ENCODE measurements at regions not wholly inside any gene's neighbourhood (a gene's known extent, or its start where the extent isn't known, plus 50 kb on each side); places are given as distances from the start of the nearest gene placed in this dataset.

DNA sequence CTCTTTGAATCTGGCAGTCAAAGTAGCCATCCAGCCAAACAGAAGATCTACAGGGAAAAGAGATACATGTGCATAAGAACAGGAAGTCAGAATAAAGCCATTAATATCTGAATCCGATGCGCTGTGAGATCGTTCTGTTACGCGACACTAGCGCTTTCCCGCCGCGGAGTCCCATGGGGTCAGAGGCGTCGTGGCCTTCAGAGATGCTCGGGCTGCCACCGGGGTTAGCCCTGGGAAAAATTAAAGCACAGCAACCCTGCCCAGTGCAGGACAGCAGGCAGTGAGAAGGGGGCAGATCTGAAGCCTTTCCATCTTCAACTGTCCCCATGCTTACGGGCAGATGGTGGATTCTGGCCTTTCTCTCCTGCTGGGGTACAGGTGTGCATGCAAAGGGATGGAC is 225.6 kb upstream of the MGMT start:
- TF ChIP-seq, protein P1, sequence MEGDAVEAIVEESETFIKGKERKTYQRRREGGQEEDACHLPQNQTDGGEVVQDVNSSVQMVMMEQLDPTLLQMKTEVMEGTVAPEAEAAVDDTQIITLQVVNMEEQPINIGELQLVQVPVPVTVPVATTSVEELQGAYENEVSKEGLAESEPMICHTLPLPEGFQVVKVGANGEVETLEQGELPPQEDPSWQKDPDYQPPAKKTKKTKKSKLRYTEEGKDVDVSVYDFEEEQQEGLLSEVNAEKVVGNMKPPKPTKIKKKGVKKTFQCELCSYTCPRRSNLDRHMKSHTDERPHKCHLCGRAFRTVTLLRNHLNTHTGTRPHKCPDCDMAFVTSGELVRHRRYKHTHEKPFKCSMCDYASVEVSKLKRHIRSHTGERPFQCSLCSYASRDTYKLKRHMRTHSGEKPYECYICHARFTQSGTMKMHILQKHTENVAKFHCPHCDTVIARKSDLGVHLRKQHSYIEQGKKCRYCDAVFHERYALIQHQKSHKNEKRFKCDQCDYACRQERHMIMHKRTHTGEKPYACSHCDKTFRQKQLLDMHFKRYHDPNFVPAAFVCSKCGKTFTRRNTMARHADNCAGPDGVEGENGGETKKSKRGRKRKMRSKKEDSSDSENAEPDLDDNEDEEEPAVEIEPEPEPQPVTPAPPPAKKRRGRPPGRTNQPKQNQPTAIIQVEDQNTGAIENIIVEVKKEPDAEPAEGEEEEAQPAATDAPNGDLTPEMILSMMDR (IDR thresholded peaks at IDR 0.05): no peak
- no peak for TF ChIP-seq POLR2A (IDR thresholded peaks at IDR 0.05)
